ENCODE measurements at regions not wholly inside any gene's neighbourhood (a gene's known extent, or its start where the extent isn't known, plus 50 kb on each side); places are given as distances from the start of the nearest gene placed in this dataset.

GRCh38 chr22:48613566-48614200 lies 1214.0 kb downstream of the BRD1 start:
- DNase-seq (ENCODE audit: low read depth): no peak

GRCh38 chr22:48612077-48612995 lies 1215.3 kb downstream of the BRD1 start:
- no peak for DNase-seq (ENCODE audit: low read depth)

- DNase-seq (ENCODE audit: low read depth): no peak
Observed at GRCh38 chr22:48609279-48609865, 1218.3 kb downstream of the BRD1 start.

- DNase-seq (ENCODE audit: low read depth): no peak
Observed at GRCh38 chr22:48607901-48608662, 1219.6 kb downstream of the BRD1 start.

- DNase-seq (ENCODE audit: low read depth): no peak
Observed at GRCh38 chr22:48606684-48607307, 1220.9 kb downstream of the BRD1 start.

GRCh38 chr22:48605856-48606481 lies 1221.7 kb downstream of the BRD1 start:
- no peak for DNase-seq (ENCODE audit: low read depth)

- no peak for DNase-seq (ENCODE audit: low read depth)
Observed at GRCh38 chr22:48605125-48605524, 1222.5 kb downstream of the BRD1 start.

GRCh38 chr22:48603621-48604320 lies 1223.9 kb downstream of the BRD1 start:
- no peak for DNase-seq (ENCODE audit: low read depth)

GRCh38 chr22:48602805-48603518 lies 1224.7 kb downstream of the BRD1 start:
- DNase-seq (ENCODE audit: low read depth): no peak

GRCh38 chr22:48600681-48601080 lies 1227.0 kb downstream of the BRD1 start:
- no peak for DNase-seq (ENCODE audit: low read depth)

GRCh38 chr22:48600171-48600570 lies 1227.5 kb downstream of the BRD1 start:
- DNase-seq (ENCODE audit: low read depth): no peak

GRCh38 chr22:48599346-48599745 lies 1228.3 kb downstream of the BRD1 start:
- no peak for DNase-seq (ENCODE audit: low read depth)

- DNase-seq (ENCODE audit: low read depth): no peak
Observed at GRCh38 chr22:48596111-48596850, 1231.4 kb downstream of the BRD1 start.

GRCh38 chr22:48595511-48595905 lies 1232.2 kb downstream of the BRD1 start:
- DNase-seq (ENCODE audit: low read depth): no peak

- no peak for DNase-seq (ENCODE audit: low read depth)
Observed at GRCh38 chr22:48594757-48595510, 1232.7 kb downstream of the BRD1 start.

GRCh38 chr22:48594016-48594756 lies 1233.5 kb downstream of the BRD1 start:
- DNase-seq (ENCODE audit: low read depth): no peak

- DNase-seq (ENCODE audit: low read depth): no peak
Observed at GRCh38 chr22:48593551-48593950, 1234.1 kb downstream of the BRD1 start.

GRCh38 chr22:48592931-48593330 lies 1234.7 kb downstream of the BRD1 start:
- DNase-seq (ENCODE audit: low read depth): no peak

Data from non-pigmented ciliary epithelial cell (primary cell).